H9 (cell line): ENCODE measurements at regions not wholly inside any gene's neighbourhood (a gene's known extent, or its start where the extent isn't known, plus 50 kb on each side); places are given as distances from the start of the nearest gene placed in this dataset.

ENCODE experiments used
- DNase-seq: peaks from one replicate; pipeline ENCODE4 v3.0.0-alpha.2; 2017
- H2AFZ ChIP-seq: one replicate; pipeline ENCODE4 v1.6.1; 2013; ENCODE audit warnings: mild to moderate bottlenecking, low read length, control low read depth, moderate library complexity
- H2AK5ac ChIP-seq: 2 replicates; pipeline ENCODE4 v1.6.1; 2013; ENCODE audit warnings: low read length, control low read depth, mixed read lengths; ENCODE audit not compliant: insufficient read length
- H2BK120ac ChIP-seq: one replicate; pipeline ENCODE4 v1.6.1; 2013; ENCODE audit warnings: low read depth, mild to moderate bottlenecking, low read length, control low read depth, inconsistent platforms; ENCODE audit not compliant: poor library complexity, severe bottlenecking
- H2BK12ac ChIP-seq: 2 replicates; pipeline ENCODE4 v1.6.1; 2013; ENCODE audit warnings: low read length, control low read depth, mixed read lengths, low read depth; ENCODE audit not compliant: insufficient read length
- H2BK15ac ChIP-seq: 2 replicates; pipeline ENCODE4 v1.6.1; 2013; ENCODE audit warnings: low read depth, low read length, control low read depth
- H2BK20ac ChIP-seq: one replicate; pipeline ENCODE4 v1.6.1; 2013; ENCODE audit warnings: low read depth, mild to moderate bottlenecking, low read length, control low read depth, inconsistent platforms; ENCODE audit not compliant: poor library complexity, severe bottlenecking
- H2BK5ac ChIP-seq: 2 replicates; pipeline ENCODE4 v1.6.1; 2013; ENCODE audit warnings: low read length, control low read depth, mixed read lengths; ENCODE audit not compliant: insufficient read length
- H3K14ac ChIP-seq: 2 replicates; pipeline ENCODE4 v1.6.1; 2013; ENCODE audit warnings: low read length, control low read depth; ENCODE audit not compliant: insufficient read depth
- H3K18ac ChIP-seq: 2 replicates; pipeline ENCODE4 v1.6.1; 2013; ENCODE audit warnings: low read depth, mild to moderate bottlenecking, mixed read lengths, low read length, control low read depth; ENCODE audit not compliant: insufficient read length
- H3K23ac ChIP-seq: 2 replicates; pipeline ENCODE4 v1.6.1; 2013; ENCODE audit warnings: low read length, control low read depth, mixed read lengths, low read depth; ENCODE audit not compliant: insufficient read length
- H3K23me2 ChIP-seq: 2 replicates; pipeline ENCODE4 v1.6.1; 2013; ENCODE audit warnings: low read depth, mild to moderate bottlenecking, mixed read lengths, low read length, control low read depth; ENCODE audit not compliant: insufficient read length, poor library complexity, severe bottlenecking
- H3K27ac ChIP-seq: 2 replicates; pipeline ENCODE4 v1.5.1; 2013; ENCODE audit warnings: low read length, control low read depth, mixed read lengths, low read depth; ENCODE audit not compliant: insufficient read length
- H3K27me3 ChIP-seq: 2 replicates; pipeline ENCODE4 v1.6.1; 2013; ENCODE audit warnings: low read length, control low read depth, inconsistent platforms; ENCODE audit not compliant: insufficient read depth
- H3K4ac ChIP-seq: 2 replicates; pipeline ENCODE4 v1.6.1; 2013; ENCODE audit warnings: low read depth, mild to moderate bottlenecking, control low read depth, inconsistent platforms, low read length, moderate library complexity
- H3K4me1 ChIP-seq: 2 replicates; pipeline ENCODE4 v1.6.1; 2013; ENCODE audit warnings: low read length, control low read depth, inconsistent platforms; ENCODE audit not compliant: insufficient read depth
- H3K4me2 ChIP-seq: 2 replicates; pipeline ENCODE4 v1.6.1; 2013; ENCODE audit warnings: low read length, control low read depth, mixed read lengths; ENCODE audit not compliant: insufficient read length, insufficient read depth
- H3K56ac ChIP-seq: 2 replicates; pipeline ENCODE4 v1.6.1; 2013; ENCODE audit warnings: low read depth, mild to moderate bottlenecking, mixed read lengths, low read length, control low read depth; ENCODE audit not compliant: insufficient read length
- H3K79me1 ChIP-seq: 2 replicates; pipeline ENCODE4 v1.6.1; 2013; ENCODE audit warnings: low read depth, mild to moderate bottlenecking, moderate library complexity, low read length, control low read depth, inconsistent platforms; ENCODE audit not compliant: insufficient read depth, poor library complexity, severe bottlenecking
- H3K79me2 ChIP-seq: 2 replicates; pipeline ENCODE4 v1.6.1; 2013; ENCODE audit warnings: low read length, control low read depth, inconsistent platforms; ENCODE audit not compliant: insufficient read depth
- H3K9ac ChIP-seq: 2 replicates; pipeline ENCODE4 v1.6.1; 2013; ENCODE audit warnings: low read length, control low read depth, mixed read lengths; ENCODE audit not compliant: insufficient read length; ENCODE audit errors: extremely low read depth
- H3K9me3 ChIP-seq: one replicate; pipeline ENCODE4 v1.6.1; 2013; ENCODE audit warnings: low read depth, low read length, inconsistent platforms; ENCODE audit not compliant: control insufficient read depth
- H3T11ph ChIP-seq: one replicate; pipeline ENCODE4 v1.6.1; 2013; ENCODE audit warnings: mild to moderate bottlenecking, low read length, control low read depth, inconsistent platforms
- H4K20me1 ChIP-seq: one replicate; pipeline ENCODE4 v1.6.1; 2013; ENCODE audit not compliant: control insufficient read depth, insufficient read length, insufficient read depth
- H4K5ac ChIP-seq: 2 replicates; pipeline ENCODE4 v1.6.1; 2013; ENCODE audit warnings: low read depth, mild to moderate bottlenecking, mixed read lengths, low read length, control low read depth; ENCODE audit not compliant: insufficient read length
- H4K8ac ChIP-seq: replicated peaks from 2 replicates; pipeline ENCODE4 v1.6.1; 2013; ENCODE audit warnings: low read length, control low read depth, mixed read lengths, low read depth; ENCODE audit not compliant: insufficient read length
- H4K91ac ChIP-seq: 2 replicates; pipeline ENCODE4 v1.6.1; 2013; ENCODE audit warnings: low read depth, mild to moderate bottlenecking, moderate library complexity, mixed read lengths, low read length, control low read depth; ENCODE audit not compliant: insufficient read length
- H3K27ac Mint-ChIP-seq, 3 experiments: 2 replicates in 2 of 3; 3 replicates in 1 of 3; pipeline ENCODE4 v1.8.0; 2020 to 2021; ENCODE audit warnings: mixed read lengths in 3 of 3, mild to moderate bottlenecking in 1 of 3, moderate library complexity in 1 of 3
- H3K27me3 Mint-ChIP-seq: 2 replicates; pipeline ENCODE4 v1.8.0; 2021; ENCODE audit warnings: low read depth, mild to moderate bottlenecking, moderate library complexity, mixed read lengths
- H3K36me3 Mint-ChIP-seq, 3 experiments: 2 replicates in 2 of 3; 3 replicates in 1 of 3; pipeline ENCODE4 v1.8.0; 2020 to 2021; ENCODE audit warnings: low read depth in 3 of 3, mixed read lengths in 3 of 3; ENCODE audit not compliant: insufficient read depth in 1 of 3
- H3K4me1 Mint-ChIP-seq, 2 experiments: 2 replicates each; pipeline ENCODE4 v1.8.0; 2020; ENCODE audit warnings: mixed read lengths in 2 of 2
- H3K4me3 Mint-ChIP-seq, 2 experiments: 2 replicates in 1 of 2; 3 replicates in 1 of 2; pipeline ENCODE4 v1.8.0; 2020 to 2021; ENCODE audit warnings: mild to moderate bottlenecking in 2 of 2, mixed read lengths in 2 of 2, moderate library complexity in 1 of 2
- H3K9me3 Mint-ChIP-seq, 2 experiments: 2 replicates in 1 of 2; 3 replicates in 1 of 2; pipeline ENCODE4 v1.8.0; 2020; ENCODE audit warnings: mild to moderate bottlenecking in 2 of 2, mixed read lengths in 2 of 2, moderate library complexity in 1 of 2
- CTCF ChIP-seq: fragments of 200-600 bp; sonication (generic); conservative IDR thresholded peaks from 3 replicates; pipeline ENCODE4 v1.8.0; 2021; ENCODE audit warnings: antibody characterized with exemption, mild to moderate bottlenecking
- whole genome bisulfite sequencing: extraction: QIAGEN DNeasy Blood & Tissue Kit; methylation state at CpG from one replicate; pipeline ENCODE4 v1.1.7; 2013; ENCODE audit warnings: missing lambda C conversion rate, low lambda C conversion rate, mixed read lengths; ENCODE audit not compliant: insufficient read length; ENCODE audit errors: extremely low coverage; 5-methylcytosine and 5-hydroxymethylcytosine counted together

- no peak overlapping the region for H3K27ac ChIP-seq
- no peak overlapping the region for H2AK5ac ChIP-seq
- no peak for DNase-seq
- H4K91ac ChIP-seq, result no peak overlapping the region
- no peak overlapping the region for H2BK20ac ChIP-seq
- no peaks in the 10 kb centered on the region; a peak in 1 of 7 replicates for H3K36me3 Mint-ChIP-seq
- WGBS, result no CpG with 5 or more reads among the region's 2 CpGs
- H2BK12ac ChIP-seq, result no peak overlapping the region
- H3K79me1 ChIP-seq, result no peaks in the 10 kb centered on the region
- no peak overlapping the region for H3K9ac ChIP-seq
- no peak overlapping the region for H4K8ac ChIP-seq
- no peaks in the 10 kb centered on the region for H3K27me3 Mint-ChIP-seq
- H3K79me2 ChIP-seq, result no peaks in the 10 kb centered on the region
- no peak overlapping the region for H2BK15ac ChIP-seq
- no peak overlapping the region for H3K56ac ChIP-seq
- H3K4ac ChIP-seq, result no peak overlapping the region
- TF ChIP-seq CTCF, result peak; percentile 47
- no peak overlapping the region for H2AFZ ChIP-seq
- no peak overlapping the region for H2BK120ac ChIP-seq
- no peaks in the 10 kb centered on the region for H3K4me1 Mint-ChIP-seq
- no peaks in the 10 kb centered on the region for H3K9me3 ChIP-seq
- no peak overlapping the region for H3K14ac ChIP-seq
- H4K20me1 ChIP-seq, result no peaks in the 10 kb centered on the region
- no peaks in the 10 kb centered on the region for H3K23me2 ChIP-seq
- H3K4me3 Mint-ChIP-seq, result no peak overlapping the region
- H3K9me3 Mint-ChIP-seq, result no peaks in the 10 kb centered on the region
- H3K4me2 ChIP-seq, result no peak overlapping the region
- H2BK5ac ChIP-seq, result no peak overlapping the region
- H3K27ac Mint-ChIP-seq, result no peak overlapping the region
- H3T11ph ChIP-seq, result no peak overlapping the region
- no peaks in the 10 kb centered on the region for H3K27me3 ChIP-seq
- no peak overlapping the region for H4K5ac ChIP-seq
- no peak overlapping the region for H3K23ac ChIP-seq
- H3K4me1 ChIP-seq, result no peaks in the 10 kb centered on the region
- H3K18ac ChIP-seq, result no peak overlapping the region
These were observed 512.5 kb downstream of the ETV1 start for GRCh38 chr7:13476881-13477444.
